H1 (cell line): ENCODE measurements at regions not wholly inside any gene's neighbourhood (a gene's known extent, or its start where the extent isn't known, plus 50 kb on each side); places are given as distances from the start of the nearest gene placed in this dataset.

Experiments used
- CTCF ChIA-PET: fragments of 300-600 bp; sonication (Branson Sonifier 250); formaldehyde crosslinking; loops from one replicate; lab custom pipeline; 2021; ENCODE audit not compliant: partially characterized antibody; lab: Charles Lee
- POLR2A ChIA-PET: fragments of 300-600 bp; sonication (Branson Sonifier 250); formaldehyde crosslinking; loops from one replicate; lab custom pipeline; 2021; ENCODE audit warnings: inconsistent platforms; ENCODE audit not compliant: partially characterized antibody; lab: Charles Lee
- DNase-seq, 2 experiments: peaks; one replicate each; pipeline versions ENCODE4 v3.0.0 to v3.0.0-alpha.2; 2010 to 2022; ENCODE audit warnings: low spot score in 2 of 2, low read depth in 1 of 2, mixed read lengths in 1 of 2
- FAIRE-seq: peaks from 2 replicates; lab custom pipeline; 2011; peaks lifted over from hg19 to GRCh38; lab: Jason Lieb, UNC
- H2AFZ ChIP-seq: 2 replicates; pipeline ENCODE4 v1.8.1; 2012; ENCODE audit warnings: low read length, inconsistent platforms
- H2AK5ac ChIP-seq: 2 replicates; pipeline ENCODE4 v1.6.1; 2013; ENCODE audit warnings: low read depth, low read length
- H2BK120ac ChIP-seq: replicated peaks from 2 replicates; pipeline ENCODE3; 2013; ENCODE audit warnings: low read depth, low read length, inconsistent platforms
- H2BK12ac ChIP-seq: 2 replicates; pipeline ENCODE4 v1.6.1; 2013; ENCODE audit warnings: low read depth, low read length
- H2BK15ac ChIP-seq: 2 replicates; pipeline ENCODE4 v1.6.1; 2013; ENCODE audit warnings: low read length
- H2BK20ac ChIP-seq: 2 replicates; pipeline ENCODE4 v1.6.1; 2013; ENCODE audit warnings: low read length
- H2BK5ac ChIP-seq: 2 replicates; pipeline ENCODE4 v1.6.1; 2013; ENCODE audit warnings: low read depth, low read length
- H3K14ac ChIP-seq: 2 replicates; pipeline ENCODE4 v1.6.1; 2013; ENCODE audit warnings: inconsistent platforms; ENCODE audit not compliant: insufficient read length
- H3K18ac ChIP-seq: 2 replicates; pipeline ENCODE4 v1.6.1; 2013; ENCODE audit warnings: low read length; ENCODE audit errors: extremely low read depth
- H3K23ac ChIP-seq: 2 replicates; pipeline ENCODE4 v1.6.1; 2013; ENCODE audit warnings: inconsistent platforms; ENCODE audit not compliant: insufficient read length
- H3K23me2 ChIP-seq: 2 replicates; pipeline ENCODE4 v1.6.1; 2013; ENCODE audit warnings: low read depth, low read length
- H3K27ac ChIP-seq: 2 replicates; pipeline ENCODE4 v1.6.1; 2011; ENCODE audit warnings: low read depth, low read length, inconsistent platforms
- H3K27me3 ChIP-seq, 4 experiments: replicated peaks in 1 of 4; 1 replicate in 1 of 4; 2 replicates in 3 of 4; pipeline versions ENCODE4 v1.6.1 to v1.8.1; 2011 to 2013; ENCODE audit warnings: low read length in 3 of 4, mild to moderate bottlenecking in 3 of 4, inconsistent platforms in 2 of 4, mixed read lengths in 2 of 4, moderate library complexity in 1 of 4; ENCODE audit not compliant: control insufficient read depth in 3 of 4, insufficient read depth in 3 of 4; ENCODE audit errors: extremely low read depth in 1 of 4
- H3K36me3 ChIP-seq, 4 experiments: 2 replicates each; pipeline versions ENCODE4 v1.6.1 to v1.8.1; 2011 to 2013; ENCODE audit warnings: mild to moderate bottlenecking in 4 of 4, low read length in 3 of 4, moderate library complexity in 2 of 4, control low read depth in 1 of 4, inconsistent platforms in 1 of 4; ENCODE audit not compliant: insufficient read depth in 4 of 4, control insufficient read depth in 2 of 4
- H3K4ac ChIP-seq: replicated peaks from 2 replicates; pipeline ENCODE3; 2013; ENCODE audit warnings: low read length, low read depth, mixed read lengths, inconsistent platforms; ENCODE audit not compliant: insufficient read length
- H3K4me1 ChIP-seq, 4 experiments: replicated peaks in 1 of 4; 1 replicate in 1 of 4; 2 replicates in 3 of 4; pipeline versions ENCODE4 v1.6.1 to v1.8.1; 2011 to 2013; ENCODE audit warnings: low read length in 3 of 4, inconsistent platforms in 2 of 4, mixed read lengths in 1 of 4; ENCODE audit not compliant: insufficient read depth in 4 of 4, control insufficient read depth in 3 of 4
- H3K4me2 ChIP-seq, 2 experiments: 2 replicates each; pipeline versions ENCODE4 v1.6.1 to v1.8.1; 2011 to 2013; ENCODE audit warnings: low read depth in 2 of 2, low read length in 2 of 2, control low read depth in 1 of 2, inconsistent platforms in 1 of 2, mild to moderate bottlenecking in 1 of 2; ENCODE audit not compliant: insufficient read depth in 1 of 2
- H3K4me3 ChIP-seq, 4 experiments: fragments of 200-600, 300-600 bp in 1 of 4; sonication (generic), shearing (Covaris generic), sonication (Bioruptor Twin) in 1 of 4; 2 replicates each; pipeline versions ENCODE4 v1.5.1 to v1.8.1; 2011 to 2016; ENCODE audit warnings: low read length in 4 of 4, low read depth in 3 of 4, control low read depth in 2 of 4, inconsistent platforms in 2 of 4, mild to moderate bottlenecking in 2 of 4, mixed read lengths in 1 of 4, moderate library complexity in 1 of 4; ENCODE audit not compliant: insufficient read depth in 2 of 4; ENCODE audit errors: extremely low read depth in 1 of 4
- H3K56ac ChIP-seq: replicated peaks from 2 replicates; pipeline ENCODE3; 2013; ENCODE audit warnings: low read depth, mild to moderate bottlenecking, mixed read lengths, low read length, inconsistent platforms; ENCODE audit not compliant: insufficient read length
- H3K79me1 ChIP-seq: 2 replicates; pipeline ENCODE4 v1.6.1; 2013; ENCODE audit warnings: low read depth, low read length, control low read depth
- H3K79me2 ChIP-seq, 2 experiments: 2 replicates each; pipeline versions ENCODE4 v1.6.1 to v1.8.1; 2012 to 2013; ENCODE audit warnings: low read length in 2 of 2, mild to moderate bottlenecking in 2 of 2, inconsistent platforms in 1 of 2; ENCODE audit not compliant: insufficient read depth in 2 of 2, control insufficient read depth in 1 of 2
- H3K9ac ChIP-seq, 4 experiments: replicated peaks in 1 of 4; 1 replicate in 1 of 4; 2 replicates in 3 of 4; pipeline versions ENCODE4 v1.6.1 to v1.8.1; 2011 to 2013; ENCODE audit warnings: low read depth in 3 of 4, low read length in 3 of 4, control low read depth in 2 of 4, mild to moderate bottlenecking in 2 of 4, moderate library complexity in 2 of 4, inconsistent platforms in 1 of 4; ENCODE audit errors: extremely low read depth in 1 of 4
- H3K9me3 ChIP-seq, 2 experiments: 2 replicates each; pipeline versions ENCODE4 v1.6.1 to v1.8.1; 2012 to 2013; ENCODE audit warnings: mild to moderate bottlenecking in 2 of 2, moderate library complexity in 2 of 2, control low read depth in 1 of 2, inconsistent platforms in 1 of 2, low read depth in 1 of 2, low read length in 1 of 2, mixed read lengths in 1 of 2; ENCODE audit not compliant: insufficient read depth in 2 of 2
- H4K20me1 ChIP-seq, 2 experiments: replicated peaks in 1 of 2; 2 replicates each; pipeline versions ENCODE3 to v1.8.1; 2011 to 2013; ENCODE audit warnings: inconsistent platforms in 2 of 2, low read length in 2 of 2, mild to moderate bottlenecking in 1 of 2; ENCODE audit not compliant: insufficient read depth in 2 of 2, control insufficient read depth in 1 of 2
- H4K5ac ChIP-seq: 2 replicates; pipeline ENCODE4 v1.6.1; 2013; ENCODE audit warnings: low read length, low read depth, mixed read lengths, inconsistent platforms; ENCODE audit not compliant: insufficient read length
- H4K8ac ChIP-seq: 2 replicates; pipeline ENCODE4 v1.8.0; 2013; ENCODE audit warnings: mild to moderate bottlenecking, moderate library complexity, low read length, inconsistent platforms; ENCODE audit not compliant: insufficient read depth; ENCODE audit errors: extremely low read depth
- H4K91ac ChIP-seq: replicated peaks from 2 replicates; pipeline ENCODE3; 2013; ENCODE audit warnings: low read length, mixed read lengths, inconsistent platforms; ENCODE audit not compliant: insufficient read length
- ATF2 ChIP-seq: IDR thresholded peaks from 2 replicates; pipeline ENCODE4 v1.6.1; 2012; ENCODE audit warnings: low read length, inconsistent platforms
- CTCF ChIP-seq, 3 experiments: IDR thresholded peaks; 1 replicate in 2 of 3; 2 replicates in 1 of 3; pipeline versions ENCODE4 v1.5.1 to v1.6.1; 2011; ENCODE audit warnings: low read length in 3 of 3, mild to moderate bottlenecking in 3 of 3, inconsistent platforms in 2 of 3, low read depth in 1 of 3, moderate library complexity in 1 of 3; ENCODE audit not compliant: insufficient read depth in 1 of 3; ENCODE audit errors: control extremely low read depth in 1 of 3
- EZH2 ChIP-seq: fragments of 200-600 bp; sonication (generic); IDR thresholded peaks from 2 replicates; pipeline ENCODE4 v1.7.1; 2012; ENCODE audit warnings: low read depth, mild to moderate bottlenecking, moderate library complexity, low read length, inconsistent platforms; ENCODE audit not compliant: severe bottlenecking
- FOSL1 ChIP-seq: IDR thresholded peaks from 2 replicates; pipeline ENCODE4 v1.6.1; 2011; ENCODE audit warnings: mild to moderate bottlenecking, low read depth, low read length, moderate library complexity; ENCODE audit not compliant: insufficient read depth
- KDM1A ChIP-seq: fragments of 200-600, 300-600 bp; sonication (generic); IDR thresholded peaks from 2 replicates; pipeline ENCODE4 v1.7.1; 2016; ENCODE audit warnings: mild to moderate bottlenecking, low read length, borderline replicate concordance
- KDM4A ChIP-seq: IDR thresholded peaks from one replicate; pipeline ENCODE4 v1.7.1; 2012; ENCODE audit warnings: low read depth, mild to moderate bottlenecking, moderate library complexity, low read length, inconsistent platforms; ENCODE audit not compliant: severe bottlenecking
- KDM5A ChIP-seq: fragments of 200-600 bp; IDR thresholded peaks from 2 replicates; pipeline ENCODE4 v1.7.1; 2012; ENCODE audit warnings: mild to moderate bottlenecking, low read length, inconsistent platforms, mixed read lengths
- RXRA ChIP-seq: IDR thresholded peaks from 2 replicates; pipeline ENCODE4 v1.6.1; 2011; ENCODE audit warnings: low read depth, mild to moderate bottlenecking, low read length, moderate library complexity; ENCODE audit not compliant: insufficient read depth
- WGBS, 2 experiments: shearing (Covaris generic) in 1 of 2; methylation state at CpG; one replicate each; pipeline versions ENCODE4 v1.1.6 to v1.1.7; 2013 to 2015; ENCODE audit warnings: low lambda C conversion rate in 2 of 2, mixed read lengths in 2 of 2, inconsistent platforms in 1 of 2, low coverage in 1 of 2, missing lambda C conversion rate in 1 of 2; ENCODE audit not compliant: insufficient replicate concordance in 2 of 2, insufficient coverage in 1 of 2, insufficient read length in 1 of 2; ENCODE audit errors: extremely low coverage in 1 of 2, missing lambda C conversion rate in 1 of 2; 5-methylcytosine and 5-hydroxymethylcytosine counted together
- TF ChIP-seq, protein P1 (sequence below): IDR thresholded peaks from 2 replicates; pipeline ENCODE4 v1.6.1; 2011; ENCODE audit warnings: low read length, improper control_type of control experiment

DNA sequence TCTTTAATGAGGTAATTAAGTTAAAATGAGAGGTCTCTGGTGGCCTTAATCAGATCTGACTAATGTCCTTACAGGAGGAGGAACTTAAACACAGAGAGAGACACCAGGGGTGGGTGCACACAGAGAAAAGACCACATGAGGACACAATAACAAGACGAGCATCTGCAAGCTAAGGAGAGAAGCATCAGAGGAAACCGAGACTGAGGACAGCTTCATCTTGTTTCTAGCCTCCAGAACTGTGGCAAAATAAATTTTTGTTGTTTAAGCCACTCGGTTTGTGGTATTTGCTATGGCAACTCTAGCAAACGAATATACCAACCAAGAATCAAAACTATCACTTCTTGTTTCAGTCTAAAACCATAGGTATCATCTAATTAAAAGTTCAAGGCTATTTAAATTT, 400.1 kb downstream of the PID1 start:
- ChIA-PET CTCF (no interaction called here), POLR2A (no interaction called here)
- Histone ChIP-seq H2BK15ac (no peak overlapping the region), H3K4ac (no peak overlapping the region), H4K91ac (no peak overlapping the region), H2BK5ac (no peak overlapping the region), H3K27me3 (no peaks in the 10 kb centered on the region), H3K23ac (no peak overlapping the region), H3K27ac (no peak overlapping the region), H3K79me1 (no peaks in the 10 kb centered on the region), H2AFZ (no peak overlapping the region), H3K36me3 (no peaks in the 10 kb centered on the region), H3K23me2 (no peaks in the 10 kb centered on the region), H4K8ac (no peak overlapping the region), H3K79me2 (no peaks in the 10 kb centered on the region), H2AK5ac (no peak overlapping the region), H2BK120ac (no peak overlapping the region), H3K4me1 (peaks cover 0 to 3% (median 0%) of the 10 kb centered on the region in 4 experiments; a peak in 1 of 7 replicates), H2BK12ac (no peak overlapping the region), H3K4me2 (no peak overlapping the region), H3K56ac (no peak overlapping the region), H2BK20ac (no peak overlapping the region), H4K20me1 (no peaks in the 10 kb centered on the region), H3K14ac (no peak overlapping the region), H3K9me3 (peaks cover 7 to 9% of the 10 kb centered on the region in 2 experiments), H3K9ac (no peak overlapping the region), H3K18ac (no peak overlapping the region), H3K4me3 (no peak overlapping the region), H4K5ac (no peak overlapping the region)
- WGBS, 2 experiments, result 85% methylated on average over 4 of the region's 4 CpGs; no CpG with 5 or more reads in 1 of the 2 experiments
- DNase-seq, result no peak
- FAIRE-seq, result no peak
- no peak for TF ChIP-seq RXRA
- TF ChIP-seq KDM5A, result no peak
- TF ChIP-seq CTCF (IDR thresholded peaks at IDR 0.05; ENCODE audit: control extremely low read depth in 1 of 3, insufficient read depth in 1 of 3, low read depth in 1 of 3, low read length in 3 of 3), result no peak
- no peak for TF ChIP-seq FOSL1
- TF ChIP-seq ATF2, result no peak
- no peak for TF ChIP-seq KDM1A
- no peak for TF ChIP-seq KDM4A
- TF ChIP-seq, protein P1, sequence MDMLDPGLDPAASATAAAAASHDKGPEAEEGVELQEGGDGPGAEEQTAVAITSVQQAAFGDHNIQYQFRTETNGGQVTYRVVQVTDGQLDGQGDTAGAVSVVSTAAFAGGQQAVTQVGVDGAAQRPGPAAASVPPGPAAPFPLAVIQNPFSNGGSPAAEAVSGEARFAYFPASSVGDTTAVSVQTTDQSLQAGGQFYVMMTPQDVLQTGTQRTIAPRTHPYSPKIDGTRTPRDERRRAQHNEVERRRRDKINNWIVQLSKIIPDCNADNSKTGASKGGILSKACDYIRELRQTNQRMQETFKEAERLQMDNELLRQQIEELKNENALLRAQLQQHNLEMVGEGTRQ, result no peak
- no peak for TF ChIP-seq EZH2
